ENCODE measurements at regions not wholly inside any gene's neighbourhood (a gene's known extent, or its start where the extent isn't known, plus 50 kb on each side); places are given as distances from the start of the nearest gene placed in this dataset.

GRCh38 chr14:40899435-40899834 is 707.2 kb upstream of the LRFN5 start:
- no peak for TF ChIP-seq CTCF (IDR thresholded peaks at IDR 0.05)
- TF ChIP-seq POLR2A (IDR thresholded peaks at IDR 0.05): no peak
- no peak for TF ChIP-seq POLR2AphosphoS5 (IDR thresholded peaks at IDR 0.05)

All from stomach (tissue), 4 donors.